Epithelial cell of prostate (primary cell): ENCODE measurements at regions not wholly inside any gene's neighbourhood (a gene's known extent, or its start where the extent isn't known, plus 50 kb on each side); places are given as distances from the start of the nearest gene placed in this dataset.

Experiments
- DNase-seq: peaks from one replicate; pipeline ENCODE4 v3.0.0-alpha.2; 2011; ENCODE audit warnings: low read depth, low spot score
- H3K27ac ChIP-seq: fragments of 450-650 bp; 2 replicates; pipeline ENCODE4 v1.5.1; 2017; ENCODE audit warnings: mild to moderate bottlenecking

GRCh38 chr3:187966636-187967406 is 187.1 kb upstream of the LPP start:
- DNase-seq: no peak
- no peak overlapping the region for H3K27ac ChIP-seq

- no peak for DNase-seq
Observed at GRCh38 chr3:187967993-187968392, 186.0 kb upstream of the LPP start.

GRCh38 chr3:187968883-187969580 is 184.9 kb upstream of the LPP start:
- DNase-seq: no peak
- H3K27ac ChIP-seq: no peak overlapping the region

More at GRCh38 chr3:187967993-187968392, 186.0 kb upstream of the LPP start:
- no peak overlapping the region for H3K27ac ChIP-seq

GRCh38 chr3:187969581-187969950 is 184.4 kb upstream of the LPP start:
- DNase-seq: no peak
- H3K27ac ChIP-seq: no peak overlapping the region

GRCh38 chr3:187970106-187970505 is 183.9 kb upstream of the LPP start:
- no peak overlapping the region for H3K27ac ChIP-seq
- DNase-seq: no peak

- H3K27ac ChIP-seq: no peak overlapping the region
Observed at GRCh38 chr3:187971629-187972028, 182.3 kb upstream of the LPP start.

GRCh38 chr3:187972454-187972853 is 181.5 kb upstream of the LPP start:
- no peak overlapping the region for H3K27ac ChIP-seq
- DNase-seq: no peak

More at GRCh38 chr3:187971629-187972028, 182.3 kb upstream of the LPP start:
- no peak for DNase-seq

GRCh38 chr3:187973977-187974870 is 179.7 kb upstream of the LPP start:
- DNase-seq: no peak
- no peak overlapping the region for H3K27ac ChIP-seq

GRCh38 chr3:187974871-187975271 is 179.1 kb upstream of the LPP start:
- no peak overlapping the region for H3K27ac ChIP-seq
- no peak for DNase-seq

GRCh38 chr3:187975561-187976364 is 178.2 kb upstream of the LPP start:
- no peak for DNase-seq
- H3K27ac ChIP-seq: no peak overlapping the region

GRCh38 chr3:187976365-187976900 is 177.5 kb upstream of the LPP start:
- no peak for DNase-seq

GRCh38 chr3:187977659-187978058 is 176.3 kb upstream of the LPP start:
- no peak for DNase-seq
- H3K27ac ChIP-seq: no peak overlapping the region

More at GRCh38 chr3:187976365-187976900, 177.5 kb upstream of the LPP start:
- H3K27ac ChIP-seq: no peak overlapping the region

GRCh38 chr3:187978433-187979011 is 175.4 kb upstream of the LPP start:
- no peak overlapping the region for H3K27ac ChIP-seq
- no peak for DNase-seq

- no peak for DNase-seq
- H3K27ac ChIP-seq: no peak overlapping the region
Observed at GRCh38 chr3:187979564-187979963, 174.4 kb upstream of the LPP start.

GRCh38 chr3:187980861-187981260 is 173.1 kb upstream of the LPP start:
- H3K27ac ChIP-seq: no peak overlapping the region
- no peak for DNase-seq

GRCh38 chr3:187982142-187982541 is 171.8 kb upstream of the LPP start:
- H3K27ac ChIP-seq: no peak overlapping the region
- DNase-seq: no peak

GRCh38 chr3:187983484-187984124 is 170.4 kb upstream of the LPP start:
- no peak for DNase-seq
- no peak overlapping the region for H3K27ac ChIP-seq

- H3K27ac ChIP-seq: peak overlapping the region; percentile 40
- DNase-seq: no peak
Observed at GRCh38 chr3:187985647-187986046, 168.3 kb upstream of the LPP start.

- peak overlapping the region; percentile 40 for H3K27ac ChIP-seq
- DNase-seq: peak; percentile 73
Observed at GRCh38 chr3:187986514-187986934, 167.4 kb upstream of the LPP start.
